PC-9 (cell line): ENCODE measurements at regions not wholly inside any gene's neighbourhood (a gene's known extent, or its start where the extent isn't known, plus 50 kb on each side); places are given as distances from the start of the nearest gene placed in this dataset.
A peak's percentile ranks its signal among the peaks of the same experiment; 100 is the strongest.

Experiments
- BruUV-seq: library from RNA; stranded (reverse); fragments of 400-500 nt; replicated peaks from 2 replicates; lab custom pipeline; 2021; lab: Mats Ljungman, UMichigan
- CTCF ChIA-PET: fragments of 300-600 bp; sonication (Branson Sonifier 250); formaldehyde crosslinking; loops from one replicate; lab custom pipeline; 2022; ENCODE audit warnings: antibody characterized with exemption; lab: Charles Lee
- POLR2A ChIA-PET: fragments of 300-600 bp; sonication (Branson Sonifier 250); formaldehyde crosslinking; loops from one replicate; lab custom pipeline; 2022; ENCODE audit warnings: antibody characterized with exemption; ENCODE audit not compliant: unreplicated experiment; lab: Charles Lee
- DNase-seq, 2 experiments: peaks; one replicate each; pipeline versions ENCODE4 v3.0.0 to v3.0.0-alpha.2; 2015 to 2022; ENCODE audit warnings: mixed read lengths in 1 of 2
- H2AFZ ChIP-seq: fragments of 200-600 bp; sonication (generic); 2 replicates; pipeline ENCODE4 v1.8.1; 2017; ENCODE audit warnings: antibody characterized with exemption
- H3F3A ChIP-seq: fragments of 200-600 bp; sonication (generic); 2 replicates; pipeline ENCODE4 v1.8.1; 2017; ENCODE audit warnings: antibody characterized with exemption, mild to moderate bottlenecking, low read depth; ENCODE audit not compliant: insufficient read depth
- H3K27ac ChIP-seq: fragments of 200-600 bp; sonication (generic); 2 replicates; pipeline ENCODE4 v1.6.1; 2016; ENCODE audit warnings: mixed run types
- H3K27me3 ChIP-seq: fragments of 200-600 bp; sonication (generic); 2 replicates; pipeline ENCODE4 v1.6.1; 2016; ENCODE audit warnings: low read depth, mixed run types; ENCODE audit not compliant: insufficient read depth
- H3K36me3 ChIP-seq: fragments of 200-600 bp; sonication (generic); 2 replicates; pipeline ENCODE4 v1.6.1; 2016; ENCODE audit warnings: low read depth, mixed run types
- H3K4me1 ChIP-seq: fragments of 200-600 bp; sonication (generic); replicated peaks from 2 replicates; pipeline ENCODE4 v1.6.1; 2016; ENCODE audit warnings: mixed run types; ENCODE audit not compliant: insufficient read depth
- H3K4me2 ChIP-seq: fragments of 200-600 bp; sonication (generic); 2 replicates; pipeline ENCODE4 v1.6.1; 2017; ENCODE audit warnings: mixed run types
- H3K4me3 ChIP-seq: fragments of 200-600 bp; sonication (generic); 2 replicates; pipeline ENCODE4 v1.6.1; 2016; ENCODE audit warnings: mixed run types
- H3K79me2 ChIP-seq: fragments of 200-600 bp; sonication (generic); 2 replicates; pipeline ENCODE4 v1.6.1; 2017; ENCODE audit warnings: low read depth, mixed run types
- H3K9me2 ChIP-seq: fragments of 200-600 bp; sonication (generic); 2 replicates; pipeline ENCODE4 v1.8.1; 2017; ENCODE audit warnings: mild to moderate bottlenecking; ENCODE audit not compliant: insufficient read depth
- H3K9me3 ChIP-seq: fragments of 200-600 bp; sonication (generic); 2 replicates; pipeline ENCODE4 v1.8.1; 2016; ENCODE audit warnings: low read depth; ENCODE audit not compliant: insufficient read depth
- H4K20me1 ChIP-seq: fragments of 200-600 bp; sonication (generic); 2 replicates; pipeline ENCODE4 v1.8.1; 2017; ENCODE audit not compliant: insufficient read depth
- EZH2 ChIP-seq: fragments of 200-600 bp; sonication (generic); IDR thresholded peaks from 2 replicates; pipeline ENCODE4 v1.8.0; 2017; ENCODE audit warnings: antibody characterized with exemption, low read depth
- intact Hi-C: fragments of 100-400 bp; cut with micrococcal nuclease; formaldehyde crosslinking; loops from one replicate; pipeline ENCODE4 v1.10.0; 2022; ENCODE audit not compliant: unreplicated experiment
- TF ChIP-seq, protein P1 (sequence below): fragments of 200-600 bp; sonication (generic); conservative IDR thresholded peaks from 2 replicates; pipeline ENCODE4 v1.6.1; 2017; ENCODE audit warnings: mixed run types, antibody characterized with exemption, mild to moderate bottlenecking, moderate library complexity

DNA sequence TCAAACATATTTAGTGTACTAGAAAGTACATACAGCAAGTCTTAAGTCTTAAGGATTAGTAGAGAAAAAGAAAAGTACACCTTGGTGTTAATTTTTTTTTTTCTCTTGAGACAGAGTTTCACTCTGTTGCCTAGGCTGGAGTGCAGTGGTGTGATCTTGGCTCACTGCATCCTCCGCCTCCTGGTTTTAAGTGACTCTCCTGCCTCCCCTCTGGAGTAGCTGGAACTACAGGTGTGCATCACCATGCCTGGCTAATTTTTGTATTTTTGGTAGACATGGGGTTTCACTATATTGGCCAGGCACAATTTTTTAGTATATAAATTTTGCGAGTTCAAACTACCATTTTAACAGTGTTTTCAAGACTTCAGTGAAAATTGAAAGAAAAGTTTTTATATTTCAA is 1941.1 kb upstream of the CDH6 start:
- ChIA-PET CTCF (no interaction called here), POLR2A (no interaction called here)
- Histone ChIP-seq H3K36me3 (no peaks in the 10 kb centered on the region), H3K4me2 (no peak overlapping the region), H3K9me2 (no peaks in the 10 kb centered on the region; the same call in 1 of the 2 replicates), H3K79me2 (no peaks in the 10 kb centered on the region), H3K4me1 (no peaks in the 10 kb centered on the region), H4K20me1 (no peaks in the 10 kb centered on the region), H3K27me3 (no peaks in the 10 kb centered on the region), H2AFZ (no peak overlapping the region), H3K4me3 (no peak overlapping the region), H3F3A (no peaks in the 10 kb centered on the region), H3K27ac (no peak overlapping the region), H3K9me3 (no peaks in the 10 kb centered on the region)
- intact Hi-C loops = no loop called here
- no peak for TF ChIP-seq EZH2
- TF ChIP-seq, protein P1, sequence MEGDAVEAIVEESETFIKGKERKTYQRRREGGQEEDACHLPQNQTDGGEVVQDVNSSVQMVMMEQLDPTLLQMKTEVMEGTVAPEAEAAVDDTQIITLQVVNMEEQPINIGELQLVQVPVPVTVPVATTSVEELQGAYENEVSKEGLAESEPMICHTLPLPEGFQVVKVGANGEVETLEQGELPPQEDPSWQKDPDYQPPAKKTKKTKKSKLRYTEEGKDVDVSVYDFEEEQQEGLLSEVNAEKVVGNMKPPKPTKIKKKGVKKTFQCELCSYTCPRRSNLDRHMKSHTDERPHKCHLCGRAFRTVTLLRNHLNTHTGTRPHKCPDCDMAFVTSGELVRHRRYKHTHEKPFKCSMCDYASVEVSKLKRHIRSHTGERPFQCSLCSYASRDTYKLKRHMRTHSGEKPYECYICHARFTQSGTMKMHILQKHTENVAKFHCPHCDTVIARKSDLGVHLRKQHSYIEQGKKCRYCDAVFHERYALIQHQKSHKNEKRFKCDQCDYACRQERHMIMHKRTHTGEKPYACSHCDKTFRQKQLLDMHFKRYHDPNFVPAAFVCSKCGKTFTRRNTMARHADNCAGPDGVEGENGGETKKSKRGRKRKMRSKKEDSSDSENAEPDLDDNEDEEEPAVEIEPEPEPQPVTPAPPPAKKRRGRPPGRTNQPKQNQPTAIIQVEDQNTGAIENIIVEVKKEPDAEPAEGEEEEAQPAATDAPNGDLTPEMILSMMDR = peak; percentile 35; the same call in 1 of the 2 replicates
- BruUV-seq = no TSS peak
- no peak for DNase-seq

DNA sequence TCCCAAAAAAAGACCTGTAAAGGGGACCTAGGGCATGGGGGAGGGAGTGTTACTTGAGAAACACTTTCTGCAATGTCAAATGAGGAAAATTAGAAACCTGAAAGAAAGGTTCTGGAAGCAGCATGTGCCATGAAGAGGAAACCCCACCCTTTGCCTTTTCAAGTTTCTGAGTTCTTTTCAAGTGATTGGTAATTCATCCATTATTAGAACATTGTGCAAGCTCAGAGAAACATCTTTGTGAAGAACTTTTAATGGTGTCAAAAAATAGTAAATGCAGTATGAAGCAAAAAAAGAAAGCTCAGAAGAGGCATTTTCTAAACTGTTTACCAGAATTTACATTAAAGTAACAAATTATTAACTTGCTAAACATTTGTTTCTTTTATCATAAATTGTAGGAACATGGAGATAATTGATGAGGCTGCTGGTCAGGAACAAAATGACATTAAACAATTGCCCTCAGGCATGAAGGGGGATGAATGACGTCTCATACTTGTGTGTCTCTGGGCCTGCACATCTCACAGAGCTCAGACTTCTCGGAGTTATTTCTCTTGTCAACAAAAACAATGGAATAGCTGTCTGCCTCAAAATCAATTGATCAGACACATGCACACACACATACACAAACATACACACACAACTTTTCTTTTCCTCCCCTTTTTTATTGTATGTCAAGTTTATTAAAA is 1946.0 kb upstream of the CDH6 start:
- Histone ChIP-seq H3K4me1 (no peaks in the 10 kb centered on the region), H3K4me3 (no peak overlapping the region), H3F3A (no peaks in the 10 kb centered on the region), H3K27me3 (no peaks in the 10 kb centered on the region), H3K27ac (no peak overlapping the region), H3K79me2 (no peaks in the 10 kb centered on the region), H3K4me2 (no peak overlapping the region), H3K9me3 (no peaks in the 10 kb centered on the region), H4K20me1 (no peaks in the 10 kb centered on the region), H2AFZ (no peak overlapping the region), H3K9me2 (peaks cover 4% of the 10 kb centered on the region; the same call in 1 of the 2 replicates), H3K36me3 (no peaks in the 10 kb centered on the region)
- intact Hi-C loops = no loop called here
- no peak for DNase-seq
- no TSS peak for BruUV-seq
- ChIA-PET CTCF (no interaction called here), POLR2A (no interaction called here)
- no peak for TF ChIP-seq EZH2
- TF ChIP-seq, protein P1 = no peak

DNA sequence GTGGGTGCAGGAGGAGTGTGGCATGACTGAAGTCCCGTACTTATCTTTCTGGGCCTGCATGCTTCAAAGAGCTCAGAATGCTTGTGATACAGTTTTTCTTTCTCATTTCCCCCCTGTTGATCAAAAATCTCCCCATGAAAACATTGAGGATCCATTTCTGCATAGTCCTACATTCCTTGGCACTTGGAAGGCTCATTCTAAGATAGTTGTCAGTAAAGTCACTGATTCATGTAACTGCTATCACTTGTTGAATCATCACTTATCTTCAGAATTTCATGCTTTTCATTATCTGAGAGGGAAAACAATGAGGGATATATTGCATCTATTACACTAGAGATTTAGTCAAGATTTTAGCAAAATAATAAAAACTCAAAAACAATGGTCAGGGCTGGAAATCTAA is 1953.1 kb upstream of the CDH6 start:
- no peak overlapping the region for H3K4me3 ChIP-seq
- no peak for TF ChIP-seq EZH2
- TF ChIP-seq, protein P1 = no peak
- 0 out of 2 replicates have a peak, but pooled peaks cover 4% of the 10 kb centered on the region for H3K9me2 ChIP-seq
- H3K79me2 ChIP-seq = no peaks in the 10 kb centered on the region
- H3K27ac ChIP-seq = no peak overlapping the region
- DNase-seq = no peak
- H2AFZ ChIP-seq = no peak overlapping the region; the same call in 1 of the 2 replicates
- H3K4me1 ChIP-seq = no peaks in the 10 kb centered on the region
- H3K27me3 ChIP-seq = no peaks in the 10 kb centered on the region
- H4K20me1 ChIP-seq = no peaks in the 10 kb centered on the region
- H3F3A ChIP-seq = no peaks in the 10 kb centered on the region
- H3K4me2 ChIP-seq = no peak overlapping the region
- POLR2A ChIA-PET = no interaction called here
- intact Hi-C loops = no loop called here
- no peaks in the 10 kb centered on the region for H3K36me3 ChIP-seq
- H3K9me3 ChIP-seq = no peaks in the 10 kb centered on the region
- CTCF ChIA-PET = no interaction called here
- BruUV-seq = no TSS peak
